GM12864 (cell line): ENCODE measurements at regions not wholly inside any gene's neighbourhood (a gene's known extent, or its start where the extent isn't known, plus 50 kb on each side); places are given as distances from the start of the nearest gene placed in this dataset.

ENCODE experiments used
- DNase-seq: peaks from one replicate; pipeline ENCODE4 v3.0.0-alpha.2; 2011; ENCODE audit warnings: low read depth
- H3K4me3 ChIP-seq: 2 replicates; pipeline ENCODE4 v1.5.1; 2011; ENCODE audit warnings: mild to moderate bottlenecking, low read depth, low read length, control low read depth
- CTCF ChIP-seq: IDR thresholded peaks from 2 replicates; pipeline ENCODE4 v1.5.1; 2011; ENCODE audit warnings: low read depth, mild to moderate bottlenecking, moderate library complexity, low read length, control low read depth, inconsistent platforms; ENCODE audit errors: missing control alignments

- DNase-seq = no peak
- H3K4me3 ChIP-seq = no peak overlapping the region
- no peak for TF ChIP-seq CTCF
Observed at GRCh38 chr12:124416516-124417395, 121.9 kb downstream of the RFLNA start.

GRCh38 chr12:124415064-124415463 lies 120.2 kb downstream of the RFLNA start:
- TF ChIP-seq CTCF = no peak
- H3K4me3 ChIP-seq = no peak overlapping the region
- no peak for DNase-seq

GRCh38 chr12:124413915-124414314 lies 119.0 kb downstream of the RFLNA start:
- no peak for DNase-seq

GRCh38 chr12:124413401-124413800 lies 118.5 kb downstream of the RFLNA start:
- TF ChIP-seq CTCF = no peak
- no peak for DNase-seq
- H3K4me3 ChIP-seq = no peak overlapping the region

More at GRCh38 chr12:124413915-124414314, 119.0 kb downstream of the RFLNA start:
- TF ChIP-seq CTCF = no peak
- H3K4me3 ChIP-seq = no peak overlapping the region

- H3K4me3 ChIP-seq = no peak overlapping the region
- no peak for TF ChIP-seq CTCF
Observed at GRCh38 chr12:124412646-124413015, 117.7 kb downstream of the RFLNA start.

GRCh38 chr12:124411953-124412645 lies 117.2 kb downstream of the RFLNA start:
- no peak for DNase-seq
- H3K4me3 ChIP-seq = no peak overlapping the region
- no peak for TF ChIP-seq CTCF

More at GRCh38 chr12:124412646-124413015, 117.7 kb downstream of the RFLNA start:
- DNase-seq = no peak
